ENCODE measurements at regions not wholly inside any gene's neighbourhood (a gene's known extent, or its start where the extent isn't known, plus 50 kb on each side); places are given as distances from the start of the nearest gene placed in this dataset.

GRCh38 chr3:107870943-107871638 is 219.7 kb downstream of the CD47 start:
- Mint-ChIP-seq H3K4me3 (no peak overlapping the region), H3K4me1 (no peaks in the 10 kb centered on the region), H3K27me3 (peaks cover 5 to 6% of the 10 kb centered on the region in 2 donors), H3K36me3 (no peaks in the 10 kb centered on the region), H3K9me3 (no peaks in the 10 kb centered on the region), H3K27ac (no peak overlapping the region)
- WGBS (ENCODE audit: insufficient coverage), result 29% methylated on average over 1 of the region's 2 CpGs
- Histone ChIP-seq H3K4me1 (ENCODE audit: control insufficient read depth in 1 of 2, extremely low read depth in 1 of 2, insufficient read depth in 2 of 2, low read length in 2 of 2) (no peaks in the 10 kb centered on the region), H3K36me3 (ENCODE audit: control insufficient read depth in 2 of 2, extremely low read depth in 1 of 2, insufficient read depth in 1 of 2, low read length in 1 of 2) (no peaks in the 10 kb centered on the region), H3K27me3 (replicated peaks in 1 of 2; ENCODE audit: control insufficient read depth in 2 of 2, extremely low read depth in 1 of 2, insufficient read depth in 2 of 2, low read length in 1 of 2) (no peaks in the 10 kb centered on the region), H3K27ac (ENCODE audit: low read length) (no peak overlapping the region), H3K9me3 (no peaks in the 10 kb centered on the region), H3K4me3 (ENCODE audit: control insufficient read depth in 1 of 2, extremely low read depth in 1 of 2, low read length in 1 of 2) (no peak overlapping the region)
- ChIA-PET CTCF (interaction anchor here in 1 of 2 donors (1.2 kb wide), 1 partner anchor 11 kb away, joined by 3 read pairs; no protein-coding TSS in a partner anchor), POLR2A (interaction anchor here in 1 of 2 donors (0.6 kb wide), 1 partner anchor 683 kb away, joined by 3 read pairs; no protein-coding TSS in a partner anchor)
- no peak for DNase-seq
- no peak for ATAC-seq (replicated peaks in 1 of 4)

DNA sequence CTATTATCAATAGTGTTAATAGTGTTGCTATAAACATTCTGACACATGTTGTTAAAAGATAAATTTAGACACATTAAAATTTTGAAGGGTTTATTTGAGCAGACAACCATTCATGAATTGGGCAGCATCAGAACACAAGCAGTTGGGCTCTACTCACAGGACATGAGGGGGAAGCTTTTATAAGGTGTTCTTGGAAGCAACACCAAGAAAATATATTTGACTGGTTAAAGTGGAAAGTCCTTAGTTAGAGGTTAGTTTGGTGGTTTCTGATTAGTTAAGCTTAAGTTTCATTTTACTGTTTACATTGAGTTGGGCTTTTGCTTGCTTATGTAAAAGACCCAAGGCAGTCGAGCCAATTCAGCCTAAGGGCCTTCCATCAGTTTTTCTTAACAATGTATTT is 220.7 kb downstream of the CD47 start:
- Mint-ChIP-seq H3K36me3 (no peaks in the 10 kb centered on the region), H3K4me3 (no peak overlapping the region), H3K4me1 (no peaks in the 10 kb centered on the region), H3K27me3 (peaks cover 5 to 10% of the 10 kb centered on the region in 2 donors), H3K9me3 (no peaks in the 10 kb centered on the region), H3K27ac (no peak overlapping the region)
- Histone ChIP-seq H3K27me3 (replicated peaks in 1 of 2; ENCODE audit: control insufficient read depth in 2 of 2, extremely low read depth in 1 of 2, insufficient read depth in 2 of 2, low read length in 1 of 2) (no peaks in the 10 kb centered on the region), H3K9me3 (no peaks in the 10 kb centered on the region), H3K4me3 (ENCODE audit: control insufficient read depth in 1 of 2, extremely low read depth in 1 of 2, low read length in 1 of 2) (no peak overlapping the region), H3K4me1 (ENCODE audit: control insufficient read depth in 1 of 2, extremely low read depth in 1 of 2, insufficient read depth in 2 of 2, low read length in 2 of 2) (no peaks in the 10 kb centered on the region), H3K27ac (ENCODE audit: low read length) (no peak overlapping the region), H3K36me3 (ENCODE audit: control insufficient read depth in 2 of 2, extremely low read depth in 1 of 2, insufficient read depth in 1 of 2, low read length in 1 of 2) (no peaks in the 10 kb centered on the region)
- WGBS (ENCODE audit: insufficient coverage), result no CpG with 5 or more reads among the region's 1 CpG
- POLR2A ChIA-PET, result no interaction called here
- DNase-seq, result no peak
- CTCF ChIA-PET, result interaction anchor here in 1 of 2 donors (1.2 kb wide), 1 partner anchor 12 kb away, joined by 3 read pairs; no protein-coding TSS in a partner anchor
- ATAC-seq (replicated peaks in 1 of 4), result no peak

- no peaks in the 10 kb centered on the region for H3K36me3 ChIP-seq (ENCODE audit: control insufficient read depth in 2 of 2, extremely low read depth in 1 of 2, insufficient read depth in 1 of 2, low read length in 1 of 2)
- Mint-ChIP-seq H3K36me3 (no peaks in the 10 kb centered on the region), H3K4me3 (no peak overlapping the region), H3K27me3 (peaks cover 5 to 12% of the 10 kb centered on the region in 2 donors), H3K9me3 (no peaks in the 10 kb centered on the region), H3K4me1 (no peaks in the 10 kb centered on the region), H3K27ac (no peak overlapping the region)
- no peaks in the 10 kb centered on the region for H3K9me3 ChIP-seq
- DNase-seq (no peak), ATAC-seq (replicated peaks in 1 of 4) (no peak)
- POLR2A ChIA-PET, result no interaction called here
- no peaks in the 10 kb centered on the region for H3K4me1 ChIP-seq (ENCODE audit: control insufficient read depth in 1 of 2, extremely low read depth in 1 of 2, insufficient read depth in 2 of 2, low read length in 2 of 2)
- CTCF ChIA-PET, result no interaction called here
- no peak overlapping the region for H3K27ac ChIP-seq (ENCODE audit: low read length)
- no peaks in the 10 kb centered on the region for H3K27me3 ChIP-seq (replicated peaks in 1 of 2; ENCODE audit: control insufficient read depth in 2 of 2, extremely low read depth in 1 of 2, insufficient read depth in 2 of 2, low read length in 1 of 2)
- no peak overlapping the region for H3K4me3 ChIP-seq (ENCODE audit: control insufficient read depth in 1 of 2, extremely low read depth in 1 of 2, low read length in 1 of 2)
These were observed 222.4 kb downstream of the CD47 start for GRCh38 chr3:107868449-107868848.

GRCh38 chr3:107861904-107862303 is 228.9 kb downstream of the CD47 start:
- no peaks in the 10 kb centered on the region for H3K36me3 ChIP-seq (ENCODE audit: control insufficient read depth in 2 of 2, extremely low read depth in 1 of 2, insufficient read depth in 1 of 2, low read length in 1 of 2)
- H3K9me3 ChIP-seq, result no peaks in the 10 kb centered on the region
- Mint-ChIP-seq H3K4me3 (no peak overlapping the region), H3K9me3 (no peaks in the 10 kb centered on the region), H3K27ac (no peak overlapping the region), H3K36me3 (no peaks in the 10 kb centered on the region), H3K4me1 (peaks cover 0 to 4% (median 4%) of the 10 kb centered on the region in 3 donors), H3K27me3 (peaks cover 5 to 8% of the 10 kb centered on the region in 2 donors)
- no CpG with 5 or more reads among the region's 3 CpGs for WGBS (ENCODE audit: insufficient coverage)
- ATAC-seq (replicated peaks in 1 of 4) (no peak), DNase-seq (no peak)
- H3K27me3 ChIP-seq (replicated peaks in 1 of 2; ENCODE audit: control insufficient read depth in 2 of 2, extremely low read depth in 1 of 2, insufficient read depth in 2 of 2, low read length in 1 of 2), result no peaks in the 10 kb centered on the region
- no peak overlapping the region for H3K4me3 ChIP-seq (ENCODE audit: control insufficient read depth in 1 of 2, extremely low read depth in 1 of 2, low read length in 1 of 2)
- H3K4me1 ChIP-seq (ENCODE audit: control insufficient read depth in 1 of 2, extremely low read depth in 1 of 2, insufficient read depth in 2 of 2, low read length in 2 of 2), result no peaks in the 10 kb centered on the region
- POLR2A ChIA-PET, result interaction anchor here in 1 of 2 donors (0.9 kb wide), 1 partner anchor 26 kb away, joined by 3 read pairs; no protein-coding TSS in a partner anchor
- no peak overlapping the region for H3K27ac ChIP-seq (ENCODE audit: low read length)
- CTCF ChIA-PET, result interaction anchor here in 1 of 2 donors (1.0 kb wide), 1 partner anchor 21 kb away, joined by 3 read pairs; no protein-coding TSS in a partner anchor

GRCh38 chr3:107861422-107861821 is 229.4 kb downstream of the CD47 start:
- peaks cover 5 to 6% of the 10 kb centered on the region in 2 donors for H3K27me3 Mint-ChIP-seq
- H3K9me3 Mint-ChIP-seq, result no peaks in the 10 kb centered on the region
- H3K27ac ChIP-seq (ENCODE audit: low read length), result no peak overlapping the region
- no peaks in the 10 kb centered on the region for H3K27me3 ChIP-seq (replicated peaks in 1 of 2; ENCODE audit: control insufficient read depth in 2 of 2, extremely low read depth in 1 of 2, insufficient read depth in 2 of 2, low read length in 1 of 2)
- no peak for DNase-seq
- no peak overlapping the region for H3K4me3 Mint-ChIP-seq
- ATAC-seq (replicated peaks in 1 of 4), result no peak
- H3K4me3 ChIP-seq (ENCODE audit: control insufficient read depth in 1 of 2, extremely low read depth in 1 of 2, low read length in 1 of 2), result no peak overlapping the region
- no peaks in the 10 kb centered on the region for H3K9me3 ChIP-seq
- H3K36me3 ChIP-seq (ENCODE audit: control insufficient read depth in 2 of 2, extremely low read depth in 1 of 2, insufficient read depth in 1 of 2, low read length in 1 of 2), result no peaks in the 10 kb centered on the region
- H3K4me1 ChIP-seq (ENCODE audit: control insufficient read depth in 1 of 2, extremely low read depth in 1 of 2, insufficient read depth in 2 of 2, low read length in 2 of 2), result no peaks in the 10 kb centered on the region
- H3K27ac Mint-ChIP-seq, result no peak overlapping the region
- H3K4me1 Mint-ChIP-seq, result peaks cover 0 to 4% (median 4%) of the 10 kb centered on the region in 3 donors
- POLR2A ChIA-PET, result interaction anchor here in 1 of 2 donors (0.9 kb wide), 1 partner anchor 26 kb away, joined by 3 read pairs; no protein-coding TSS in a partner anchor
- 40% methylated on average over 1 of the region's 2 CpGs for WGBS (ENCODE audit: insufficient coverage)
- CTCF ChIA-PET, result interaction anchor here (0.7 to 1.0 kb wide), 2 partner anchors 8 to 21 kb away, joined by 3 read pairs; no protein-coding TSS in a partner anchor
- H3K36me3 Mint-ChIP-seq, result no peaks in the 10 kb centered on the region
